CD14-positive monocyte (primary cell): ENCODE measurements at regions not wholly inside any gene's neighbourhood (a gene's known extent, or its start where the extent isn't known, plus 50 kb on each side); places are given as distances from the start of the nearest gene placed in this dataset.

Experiments used
- DNase-seq, 3 donors: peaks; one replicate each; pipeline ENCODE4 v3.0.0-alpha.2; 2011 to 2022
- H2AFZ ChIP-seq: 2 replicates; pipeline ENCODE4 v1.6.0; 2012; ENCODE audit warnings: mild to moderate bottlenecking, low read depth, low read length, inconsistent platforms; ENCODE audit not compliant: insufficient read depth, poor library complexity, severe bottlenecking
- H3K27ac ChIP-seq, 2 donors: 1 replicate in 1 of 2; 2 replicates in 1 of 2; pipeline ENCODE4 v1.5.1; 2012 to 2013; ENCODE audit warnings: low read length in 2 of 2, control low read depth in 1 of 2, inconsistent platforms in 1 of 2, low read depth in 1 of 2, mild to moderate bottlenecking in 1 of 2
- H3K27me3 ChIP-seq, 2 donors: one replicate each; pipeline versions ENCODE4 v1.6.0 to v1.6.1; 2011 to 2013; ENCODE audit warnings: low read length in 2 of 2; ENCODE audit not compliant: control insufficient read depth in 2 of 2, insufficient read depth in 2 of 2
- H3K36me3 ChIP-seq, 2 donors: replicated peaks in 1 of 2; 1 replicate in 1 of 2; 2 replicates in 1 of 2; pipeline versions ENCODE4 v1.5.1 to v1.6.1; 2012 to 2013; ENCODE audit warnings: low read length in 2 of 2, control low read depth in 1 of 2, inconsistent platforms in 1 of 2, mild to moderate bottlenecking in 1 of 2; ENCODE audit not compliant: insufficient read depth in 2 of 2, control insufficient read depth in 1 of 2
- H3K4me1 ChIP-seq, 2 donors: 1 replicate in 1 of 2; 2 replicates in 1 of 2; pipeline versions ENCODE4 v1.5.1 to v1.6.1; 2012 to 2013; ENCODE audit warnings: low read length in 2 of 2, control low read depth in 1 of 2, inconsistent platforms in 1 of 2, mild to moderate bottlenecking in 1 of 2, moderate library complexity in 1 of 2; ENCODE audit not compliant: insufficient read depth in 2 of 2, control insufficient read depth in 1 of 2
- H3K4me2 ChIP-seq: replicated peaks from 2 replicates; pipeline ENCODE3; 2012; ENCODE audit warnings: low read length, moderate library complexity, mild to moderate bottlenecking; ENCODE audit not compliant: poor library complexity, severe bottlenecking; ENCODE audit errors: extremely low read depth
- H3K4me3 ChIP-seq, 3 experiments: fragments of 200-600 bp in 1 of 3; sonication (generic) in 1 of 3; replicated peaks in 1 of 3; 1 replicate in 2 of 3; 2 replicates in 1 of 3; pipeline ENCODE4 v1.5.1; 2011 to 2013; ENCODE audit warnings: low read length in 3 of 3, mild to moderate bottlenecking in 3 of 3, control low read depth in 2 of 3, low read depth in 2 of 3, inconsistent platforms in 1 of 3, moderate library complexity in 1 of 3
- H3K79me2 ChIP-seq: 2 replicates; pipeline ENCODE4 v1.6.0; 2012; ENCODE audit warnings: mild to moderate bottlenecking, control low read depth, inconsistent platforms, low read length, moderate library complexity; ENCODE audit not compliant: insufficient read depth
- H3K9ac ChIP-seq: 2 replicates; pipeline ENCODE4 v1.6.0; 2017; ENCODE audit warnings: low read length, mild to moderate bottlenecking; ENCODE audit not compliant: insufficient read depth, poor library complexity, severe bottlenecking
- H3K9me3 ChIP-seq, 2 donors: replicated peaks in 1 of 2; 1 replicate in 1 of 2; 2 replicates in 1 of 2; pipeline versions ENCODE4 v1.5.1 to v1.6.1; 2012 to 2013; ENCODE audit warnings: low read length in 2 of 2, control low read depth in 1 of 2; ENCODE audit not compliant: control insufficient read depth in 1 of 2, insufficient read depth in 1 of 2
- H4K20me1 ChIP-seq: 2 replicates; pipeline ENCODE4 v1.6.0; 2012; ENCODE audit warnings: mild to moderate bottlenecking, low read length, control low read depth, moderate library complexity; ENCODE audit not compliant: insufficient read depth
- H3K27ac Mint-ChIP-seq, 7 donors: one replicate each; pipeline ENCODE4 v1.8.0; 2020; ENCODE audit warnings: mild to moderate bottlenecking in 7 of 7, mixed read lengths in 7 of 7, moderate library complexity in 6 of 7, inconsistent platforms in 2 of 7
- H3K27me3 Mint-ChIP-seq, 3 donors: one replicate each; pipeline ENCODE4 v1.8.0; 2021 to 2022; ENCODE audit warnings: low read depth in 3 of 3, mild to moderate bottlenecking in 3 of 3, mixed read lengths in 3 of 3, moderate library complexity in 3 of 3, inconsistent platforms in 1 of 3
- H3K36me3 Mint-ChIP-seq, 2 donors: one replicate each; pipeline ENCODE4 v1.8.0; 2020; ENCODE audit warnings: mixed read lengths in 2 of 2, inconsistent platforms in 1 of 2, mild to moderate bottlenecking in 1 of 2
- H3K4me1 Mint-ChIP-seq: one replicate; pipeline ENCODE4 v1.8.0; 2020; ENCODE audit warnings: mild to moderate bottlenecking, mixed read lengths
- H3K4me3 Mint-ChIP-seq, 2 donors: one replicate each; pipeline ENCODE4 v1.8.0; 2020; ENCODE audit warnings: mild to moderate bottlenecking in 2 of 2, mixed read lengths in 2 of 2, moderate library complexity in 1 of 2
- H3K9me3 Mint-ChIP-seq, 7 donors: one replicate each; pipeline ENCODE4 v1.8.0; 2020 to 2022; ENCODE audit warnings: mixed read lengths in 7 of 7, mild to moderate bottlenecking in 6 of 7, moderate library complexity in 6 of 7, inconsistent platforms in 2 of 7
- CTCF ChIP-seq: fragments of 200-600 bp; IDR thresholded peaks from one replicate; pipeline ENCODE4 v1.8.0; 2022; ENCODE audit warnings: antibody characterized with exemption, mild to moderate bottlenecking
- WGBS: methylation state at CpG from one replicate; pipeline ENCODE4 v1.1.5; 2013; ENCODE audit warnings: missing lambda C conversion rate; ENCODE audit not compliant: insufficient coverage; 5-methylcytosine and 5-hydroxymethylcytosine counted together
- intact Hi-C, 2 donors: fragments of 100-400 bp; cut with micrococcal nuclease; formaldehyde crosslinking; loops; one replicate each; pipeline versions ENCODE4 v1.15.0 to v1.15.1; 2023

- H3K27me3 Mint-ChIP-seq = no peaks in the 10 kb centered on the region
- no peaks in the 10 kb centered on the region for H3K36me3 Mint-ChIP-seq
- H3K4me2 ChIP-seq = no peak overlapping the region
- no peaks in the 10 kb centered on the region for H4K20me1 ChIP-seq
- H3K36me3 ChIP-seq = no peaks in the 10 kb centered on the region
- WGBS = no CpG with 5 or more reads among the region's 1 CpG
- H3K4me1 Mint-ChIP-seq = no peaks in the 10 kb centered on the region
- no peaks in the 10 kb centered on the region for H3K79me2 ChIP-seq
- H3K4me3 Mint-ChIP-seq = no peak overlapping the region
- no peak overlapping the region for H2AFZ ChIP-seq
- no peaks in the 10 kb centered on the region for H3K4me1 ChIP-seq
- H3K27ac Mint-ChIP-seq = no peak overlapping the region
- DNase-seq = no peak
- no peak for TF ChIP-seq CTCF
- H3K9ac ChIP-seq = no peak overlapping the region
- no peak overlapping the region for H3K27ac ChIP-seq
- no peak overlapping the region for H3K4me3 ChIP-seq
- H3K9me3 Mint-ChIP-seq = peaks cover 0 to 1% (median 0%) of the 10 kb centered on the region in 7 donors
- no peaks in the 10 kb centered on the region for H3K9me3 ChIP-seq
- intact Hi-C loops = no loop called here
- H3K27me3 ChIP-seq = no peaks in the 10 kb centered on the region
Observed at GRCh38 chr18:30004965-30005364, 1037.6 kb downstream of the DSC3 start.

GRCh38 chr18:29982218-29982617 is 1060.3 kb downstream of the DSC3 start:
- Histone ChIP-seq H3K9ac (no peak overlapping the region), H3K4me3 (no peak overlapping the region), H2AFZ (no peak overlapping the region), H3K79me2 (no peaks in the 10 kb centered on the region), H3K27me3 (no peaks in the 10 kb centered on the region), H3K36me3 (no peaks in the 10 kb centered on the region), H4K20me1 (no peaks in the 10 kb centered on the region), H3K27ac (no peak overlapping the region), H3K4me1 (no peaks in the 10 kb centered on the region), H3K9me3 (peaks cover 0 to 3% of the 10 kb centered on the region in 2 donors), H3K4me2 (no peak overlapping the region)
- WGBS = no CpG with 5 or more reads among the region's 1 CpG
- no peak for TF ChIP-seq CTCF
- Mint-ChIP-seq H3K27me3 (no peaks in the 10 kb centered on the region), H3K27ac (no peak overlapping the region), H3K9me3 (peaks cover 0 to 3% (median 0%) of the 10 kb centered on the region in 7 donors), H3K4me3 (no peak overlapping the region), H3K4me1 (no peaks in the 10 kb centered on the region), H3K36me3 (no peaks in the 10 kb centered on the region)
- no peak for DNase-seq
- intact Hi-C loops = no loop called here
